ENCODE measurements at regions not wholly inside any gene's neighbourhood (a gene's known extent, or its start where the extent isn't known, plus 50 kb on each side); places are given as distances from the start of the nearest gene placed in this dataset.

DNA sequence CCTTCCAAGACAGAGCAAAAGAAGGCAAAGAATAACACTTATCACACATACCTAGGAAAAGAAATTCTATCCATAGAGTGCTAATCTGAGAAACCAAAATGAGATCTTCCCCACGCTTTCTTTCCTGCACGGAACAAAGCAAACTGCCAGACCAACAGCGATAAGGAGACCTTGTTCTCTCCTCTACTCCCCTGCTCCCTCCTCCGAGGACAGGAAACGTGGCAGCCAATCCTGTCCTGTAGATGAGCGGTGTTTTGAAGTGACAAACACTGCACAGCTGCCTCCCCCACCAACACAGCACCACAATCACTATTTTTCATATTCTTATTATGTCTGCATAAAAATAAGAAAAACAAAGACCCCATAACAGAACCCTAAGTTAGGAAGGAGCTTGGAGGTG is 113.9 kb upstream of the IRS2 start:
- TF ChIP-seq DNMT1 (IDR thresholded peaks at IDR 0.05) (no peak), RBBP5 (IDR thresholded peaks at IDR 0.05; ENCODE audit: borderline replicate concordance, insufficient read depth, low read length, poor library complexity, severe bottlenecking) (no peak), HNRNPH1 (optimal IDR thresholded peaks at IDR 0.05; ENCODE audit: low read depth, low read length) (no peak), CEBPG (CRISPR knock-in tag; IDR thresholded peaks at IDR 0.05) (no peak), CEBPG (tag; conservative IDR thresholded peaks at IDR 0.05 in 1 of 2, IDR thresholded peaks at IDR 0.05 in 1 of 2) (no peak)
